OCI-LY3 (cell line): ENCODE measurements at regions not wholly inside any gene's neighbourhood (a gene's known extent, or its start where the extent isn't known, plus 50 kb on each side); places are given as distances from the start of the nearest gene placed in this dataset.

Experiments used
- CTCF ChIP-seq: fragments of 200-600, 300-600 bp; sonication (generic); IDR thresholded peaks from 2 replicates; pipeline ENCODE4 v1.5.1; 2014; ENCODE audit warnings: antibody characterized with exemption, low read length, low read depth
- EZH2phosphoT487 ChIP-seq: fragments of 200-600 bp; shearing (Covaris generic); IDR thresholded peaks from 2 replicates; pipeline ENCODE4 v1.6.1; 2018; ENCODE audit warnings: antibody characterized with exemption, mixed run types, low read depth

GRCh38 chr5:111892949-111893348 is 136.0 kb upstream of the NREP start:
- TF ChIP-seq CTCF (no peak), EZH2phosphoT487 (no peak)
